OCI-LY1 (cell line): ENCODE measurements at regions not wholly inside any gene's neighbourhood (a gene's known extent, or its start where the extent isn't known, plus 50 kb on each side); places are given as distances from the start of the nearest gene placed in this dataset.

Experiments
- CTCF ChIP-seq: fragments of 200-600 bp; sonication (generic), shearing (Covaris generic); IDR thresholded peaks from 2 replicates; pipeline ENCODE4 v1.5.1; 2017; ENCODE audit warnings: mild to moderate bottlenecking, antibody characterized with exemption, low read length, moderate library complexity, mixed read lengths
- EZH2 ChIP-seq: fragments of 200-600 bp; sonication (generic), shearing (Covaris generic); IDR thresholded peaks from 2 replicates; pipeline ENCODE4 v1.8.0; 2017; ENCODE audit warnings: borderline replicate concordance, mixed run types, mild to moderate bottlenecking, antibody characterized with exemption, low read length, moderate library complexity, mixed read lengths

- TF ChIP-seq CTCF (no peak), EZH2 (no peak)
Observed at GRCh38 chr2:144630459-144631215, 110.7 kb upstream of the ZEB2 start.
